ENCODE measurements at regions not wholly inside any gene's neighbourhood (a gene's known extent, or its start where the extent isn't known, plus 50 kb on each side); places are given as distances from the start of the nearest gene placed in this dataset.

DNA sequence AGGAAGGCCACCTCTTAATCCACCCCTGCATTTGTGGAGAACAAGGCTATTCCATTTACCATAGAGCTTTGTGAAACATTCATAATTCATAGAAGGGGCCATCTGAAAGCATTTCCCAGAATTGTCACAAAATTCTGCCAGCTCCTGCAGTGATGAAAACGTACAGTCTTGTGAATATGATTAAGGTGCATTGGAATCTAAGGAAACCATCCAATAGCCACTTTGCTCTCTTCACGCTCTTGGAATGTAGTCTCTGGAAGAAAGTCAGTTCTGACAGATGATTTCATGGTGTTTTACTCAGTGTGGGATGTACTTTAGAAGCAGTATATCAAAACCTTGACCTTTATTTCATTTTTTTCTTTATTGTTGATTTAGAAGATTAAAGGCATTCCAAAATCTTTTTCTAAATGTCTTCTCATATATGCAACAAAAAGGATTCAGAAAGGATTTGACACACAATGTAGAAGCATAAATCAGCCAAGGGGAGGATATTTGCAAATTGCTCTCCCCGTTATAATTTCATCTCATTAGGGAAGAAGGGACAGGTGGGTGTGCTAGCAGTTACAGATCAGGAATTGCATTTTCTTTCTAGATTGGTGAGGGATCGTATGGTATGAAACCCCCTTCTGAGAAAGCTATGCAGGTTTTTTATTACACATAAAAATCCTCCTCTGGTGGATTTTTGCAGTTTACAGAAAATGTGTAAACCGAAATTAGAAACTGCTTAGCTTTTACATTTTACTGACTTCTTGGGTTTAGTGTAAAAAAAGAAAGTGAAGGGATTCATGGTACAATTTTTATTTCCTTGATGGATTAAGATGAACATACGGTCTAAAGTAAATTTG, 390.2 kb downstream of the LRIG3 start:
- H3K9me3 Mint-ChIP-seq = no peaks in the 10 kb centered on the region
- H3K4me3 Mint-ChIP-seq = no peak overlapping the region
- H3K27me3 Mint-ChIP-seq (ENCODE audit: low read depth) = peaks cover 3% of the 10 kb centered on the region
- H3K27ac Mint-ChIP-seq = no peak overlapping the region
- H3K4me1 Mint-ChIP-seq (ENCODE audit: low read depth) = no peaks in the 10 kb centered on the region
- DNase-seq (ENCODE audit: low spot score) = no peak
- no peaks in the 10 kb centered on the region for H3K36me3 Mint-ChIP-seq (ENCODE audit: low read depth)

DNA sequence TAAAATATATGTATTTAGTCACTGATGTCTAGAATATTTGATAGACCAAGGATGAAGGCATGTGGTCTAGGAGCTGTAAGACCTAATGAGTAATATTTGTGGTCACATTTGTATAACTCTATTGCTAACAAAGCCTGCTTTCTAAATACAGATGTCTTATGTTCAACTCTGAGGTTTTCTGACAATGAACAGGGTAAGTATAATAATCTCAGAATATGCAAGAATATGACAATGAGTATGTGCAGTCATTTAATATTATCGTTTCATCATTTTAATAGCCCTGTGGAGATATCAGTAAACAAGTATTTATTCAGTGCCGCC, 389.6 kb downstream of the LRIG3 start:
- H3K36me3 Mint-ChIP-seq (ENCODE audit: low read depth) = no peaks in the 10 kb centered on the region
- no peaks in the 10 kb centered on the region for H3K9me3 Mint-ChIP-seq
- no peak for DNase-seq (ENCODE audit: low spot score)
- no peak overlapping the region for H3K4me3 Mint-ChIP-seq
- H3K27me3 Mint-ChIP-seq (ENCODE audit: low read depth) = peaks cover 3% of the 10 kb centered on the region
- no peaks in the 10 kb centered on the region for H3K4me1 Mint-ChIP-seq (ENCODE audit: low read depth)
- no peak overlapping the region for H3K27ac Mint-ChIP-seq

DNA sequence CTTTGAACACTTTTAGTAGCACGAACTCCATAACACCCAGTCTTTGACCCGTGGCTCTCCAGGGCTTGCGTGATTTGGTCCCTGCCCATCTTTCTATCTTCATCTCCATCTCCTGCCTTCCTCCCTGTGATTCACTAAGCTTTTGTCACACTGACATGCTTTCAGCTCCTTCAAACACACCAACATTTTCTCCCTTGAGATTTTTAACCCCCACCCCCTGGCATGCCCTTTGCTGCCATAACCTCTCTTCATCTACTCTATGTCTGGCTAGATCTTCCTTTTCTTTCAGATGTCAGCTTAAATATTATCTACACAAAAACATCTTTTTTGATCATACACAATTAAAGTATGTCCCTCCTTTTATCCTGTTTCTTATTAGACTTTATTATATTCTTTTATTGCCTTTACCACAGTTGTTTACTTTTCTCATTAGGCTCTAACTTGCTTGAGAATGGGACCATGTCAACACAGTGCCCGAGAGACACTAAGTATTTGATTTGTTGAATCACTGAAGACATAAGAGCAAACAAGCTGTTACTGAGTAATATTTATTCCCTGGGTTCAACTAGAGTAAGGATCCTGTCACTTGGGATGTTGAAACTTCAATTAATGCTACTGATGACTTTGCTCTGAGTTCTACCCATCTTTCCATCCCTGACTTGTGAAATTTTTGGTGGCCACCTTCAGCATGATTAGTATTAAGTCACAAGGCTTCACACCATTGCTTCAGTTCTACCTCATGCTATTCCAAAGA, 387.3 kb downstream of the LRIG3 start:
- Mint-ChIP-seq H3K4me3 (no peak overlapping the region), H3K4me1 (ENCODE audit: low read depth) (no peaks in the 10 kb centered on the region), H3K9me3 (no peaks in the 10 kb centered on the region), H3K36me3 (ENCODE audit: low read depth) (no peaks in the 10 kb centered on the region), H3K27ac (no peak overlapping the region), H3K27me3 (ENCODE audit: low read depth) (peaks cover 3% of the 10 kb centered on the region)
- DNase-seq (ENCODE audit: low spot score) = no peak

DNA sequence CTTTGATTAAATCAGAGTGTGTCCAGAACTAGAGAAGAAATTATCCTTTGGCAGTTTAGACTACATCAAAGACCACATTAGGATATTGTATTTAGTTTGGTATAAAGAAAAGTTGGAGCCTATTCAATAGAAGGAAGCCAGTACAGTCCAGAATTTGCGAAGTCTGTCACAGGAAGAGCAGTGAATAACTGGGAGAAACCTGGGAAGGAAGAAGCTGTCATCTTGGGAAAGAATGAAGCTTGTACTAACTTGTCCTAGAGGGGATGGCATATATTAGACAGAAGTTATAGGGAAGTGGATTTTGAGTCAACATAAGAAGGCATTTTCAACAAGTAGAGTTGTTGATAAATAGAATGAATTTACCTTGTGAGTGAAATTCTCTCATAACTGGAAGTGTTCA, 386.7 kb downstream of the LRIG3 start:
- DNase-seq (ENCODE audit: low spot score) = no peak
- H3K9me3 Mint-ChIP-seq = no peaks in the 10 kb centered on the region
- H3K27me3 Mint-ChIP-seq (ENCODE audit: low read depth) = peaks cover 3% of the 10 kb centered on the region
- H3K36me3 Mint-ChIP-seq (ENCODE audit: low read depth) = no peaks in the 10 kb centered on the region
- H3K27ac Mint-ChIP-seq = no peak overlapping the region
- H3K4me1 Mint-ChIP-seq (ENCODE audit: low read depth) = no peaks in the 10 kb centered on the region
- H3K4me3 Mint-ChIP-seq = no peak overlapping the region

DNA sequence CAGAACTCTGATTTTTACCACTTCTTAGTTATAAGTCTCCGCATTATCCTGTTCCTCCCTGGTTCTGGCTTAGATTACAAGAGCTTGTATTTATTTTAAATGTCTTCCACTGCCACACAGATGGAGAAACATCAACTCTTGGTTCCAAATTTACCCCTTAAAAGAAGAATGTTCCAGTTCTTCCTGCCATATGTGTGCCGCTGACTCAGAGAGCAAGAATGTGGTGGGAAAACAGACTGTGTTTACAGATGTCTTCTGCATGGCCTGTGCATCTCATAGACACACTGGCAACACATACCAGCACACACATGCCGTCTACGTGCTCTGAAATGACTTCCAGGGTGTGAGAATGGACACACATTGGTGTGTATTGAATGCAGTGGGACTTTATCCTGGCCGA, 383.0 kb downstream of the LRIG3 start:
- Mint-ChIP-seq H3K4me3 (no peak overlapping the region), H3K27me3 (ENCODE audit: low read depth) (no peaks in the 10 kb centered on the region), H3K27ac (no peak overlapping the region), H3K9me3 (no peaks in the 10 kb centered on the region), H3K36me3 (ENCODE audit: low read depth) (no peaks in the 10 kb centered on the region), H3K4me1 (ENCODE audit: low read depth) (no peaks in the 10 kb centered on the region)
- no peak for DNase-seq (ENCODE audit: low spot score)

DNA sequence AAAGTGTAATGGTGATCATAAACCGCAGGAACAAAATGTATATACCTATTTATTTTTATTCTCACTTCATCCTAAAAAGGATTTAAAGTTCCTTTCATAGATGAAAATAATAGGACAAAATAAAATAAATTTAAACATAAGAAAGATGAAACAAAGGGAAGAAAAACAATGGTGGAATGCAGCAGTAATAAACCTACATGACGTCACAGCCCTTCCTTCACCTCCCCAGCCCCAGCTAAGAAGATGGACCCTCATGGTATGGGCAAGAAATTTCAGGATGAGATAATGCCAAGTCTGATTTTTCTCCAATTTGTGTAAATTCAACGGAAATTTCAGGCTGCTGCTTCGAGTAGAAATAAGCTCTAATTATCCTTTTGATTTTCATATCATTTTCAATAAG, 381.0 kb downstream of the LRIG3 start:
- DNase-seq (ENCODE audit: low spot score) = no peak
- Mint-ChIP-seq H3K27ac (no peak overlapping the region), H3K4me3 (no peak overlapping the region), H3K9me3 (no peaks in the 10 kb centered on the region), H3K36me3 (ENCODE audit: low read depth) (no peaks in the 10 kb centered on the region), H3K4me1 (ENCODE audit: low read depth) (no peaks in the 10 kb centered on the region), H3K27me3 (ENCODE audit: low read depth) (no peaks in the 10 kb centered on the region)

DNA sequence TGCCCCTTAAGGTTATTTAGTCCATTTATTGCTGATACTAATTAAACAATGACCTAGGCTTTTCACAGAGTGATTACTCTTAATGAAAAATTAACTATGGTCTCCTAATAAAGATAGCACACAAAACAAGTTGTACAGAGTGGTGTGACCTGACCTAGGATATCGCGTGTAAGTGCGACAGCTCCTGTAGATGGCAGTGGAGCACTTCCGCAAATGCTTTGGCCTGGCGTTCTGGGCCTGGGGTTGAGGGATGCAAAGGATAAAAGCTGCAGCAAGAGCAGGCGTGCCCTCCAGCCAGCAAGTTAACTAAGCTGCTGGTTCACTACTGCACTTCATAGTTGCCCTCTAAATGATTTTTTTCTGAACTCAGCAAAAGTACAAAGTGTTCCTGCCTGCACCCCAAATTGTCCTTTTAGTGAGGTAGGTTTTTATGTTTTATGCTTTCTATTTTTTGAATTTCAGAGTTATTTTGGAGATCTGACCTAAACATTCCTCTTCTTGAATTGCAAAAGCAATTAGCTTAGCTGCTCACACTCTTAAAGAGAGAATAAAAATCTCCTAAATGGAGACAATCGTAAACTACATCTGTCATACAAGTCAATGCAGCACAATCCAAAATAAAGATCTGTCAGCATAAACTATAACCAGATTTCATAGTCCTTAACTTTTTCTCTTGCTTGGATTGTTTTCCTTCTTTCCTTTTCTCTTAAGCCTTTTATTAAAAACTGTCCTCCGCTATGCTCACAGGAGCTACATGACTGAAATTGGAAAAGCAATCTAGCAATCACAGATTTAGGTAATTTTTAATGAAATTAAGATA, 379.6 kb downstream of the LRIG3 start:
- H3K9me3 Mint-ChIP-seq = no peaks in the 10 kb centered on the region
- H3K4me1 Mint-ChIP-seq (ENCODE audit: low read depth) = no peaks in the 10 kb centered on the region
- DNase-seq (ENCODE audit: low spot score) = peak; percentile 15
- no peak overlapping the region for H3K27ac Mint-ChIP-seq
- no peaks in the 10 kb centered on the region for H3K36me3 Mint-ChIP-seq (ENCODE audit: low read depth)
- no peaks in the 10 kb centered on the region for H3K27me3 Mint-ChIP-seq (ENCODE audit: low read depth)
- no peak overlapping the region for H3K4me3 Mint-ChIP-seq

DNA sequence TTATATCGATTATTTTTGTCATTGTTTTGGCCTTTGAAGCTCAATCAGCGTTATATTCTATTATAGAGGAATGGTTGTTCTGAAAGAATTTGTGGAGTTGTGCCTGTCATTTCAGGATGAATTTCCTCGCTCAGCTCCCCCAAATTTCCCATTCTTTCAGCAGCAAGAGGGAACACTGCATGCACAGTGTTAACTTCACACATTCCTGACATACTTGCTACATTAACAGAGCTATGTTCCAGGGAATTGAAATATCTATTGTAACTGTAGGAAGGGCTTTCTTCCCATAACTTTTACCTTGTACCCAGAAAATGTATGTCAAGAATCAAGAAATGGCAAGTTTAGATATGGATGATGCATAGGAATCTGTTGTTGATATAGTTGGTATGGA, 379.0 kb downstream of the LRIG3 start:
- H3K9me3 Mint-ChIP-seq = no peaks in the 10 kb centered on the region
- H3K4me1 Mint-ChIP-seq (ENCODE audit: low read depth) = no peaks in the 10 kb centered on the region
- no peaks in the 10 kb centered on the region for H3K36me3 Mint-ChIP-seq (ENCODE audit: low read depth)
- H3K27ac Mint-ChIP-seq = no peak overlapping the region
- DNase-seq (ENCODE audit: low spot score) = no peak
- H3K4me3 Mint-ChIP-seq = no peak overlapping the region
- H3K27me3 Mint-ChIP-seq (ENCODE audit: low read depth) = no peaks in the 10 kb centered on the region

DNA sequence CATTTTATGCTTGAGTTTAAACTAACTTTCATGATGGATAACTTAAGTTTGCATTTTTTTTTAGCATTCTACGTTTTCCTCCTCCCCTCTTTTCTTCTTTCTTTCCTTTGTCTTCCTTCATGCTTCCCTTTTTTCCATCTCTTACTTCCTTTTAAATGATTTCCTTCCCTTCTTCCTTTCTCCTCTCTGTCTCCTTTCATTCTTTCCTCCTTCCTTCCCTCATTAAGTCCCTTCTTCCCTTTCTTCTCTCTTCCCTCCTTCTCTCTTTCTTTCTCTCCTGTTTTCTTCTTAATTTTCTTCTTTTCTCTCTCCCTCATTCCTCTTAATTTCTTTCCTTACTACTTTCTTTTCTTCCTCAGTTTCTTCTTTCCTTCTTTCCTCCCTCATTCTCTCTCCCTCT, 376.0 kb downstream of the LRIG3 start:
- Mint-ChIP-seq H3K9me3 (no peaks in the 10 kb centered on the region), H3K27ac (no peak overlapping the region), H3K36me3 (ENCODE audit: low read depth) (no peaks in the 10 kb centered on the region), H3K4me1 (ENCODE audit: low read depth) (no peaks in the 10 kb centered on the region), H3K27me3 (ENCODE audit: low read depth) (no peaks in the 10 kb centered on the region), H3K4me3 (no peak overlapping the region)
- DNase-seq (ENCODE audit: low spot score) = no peak

DNA sequence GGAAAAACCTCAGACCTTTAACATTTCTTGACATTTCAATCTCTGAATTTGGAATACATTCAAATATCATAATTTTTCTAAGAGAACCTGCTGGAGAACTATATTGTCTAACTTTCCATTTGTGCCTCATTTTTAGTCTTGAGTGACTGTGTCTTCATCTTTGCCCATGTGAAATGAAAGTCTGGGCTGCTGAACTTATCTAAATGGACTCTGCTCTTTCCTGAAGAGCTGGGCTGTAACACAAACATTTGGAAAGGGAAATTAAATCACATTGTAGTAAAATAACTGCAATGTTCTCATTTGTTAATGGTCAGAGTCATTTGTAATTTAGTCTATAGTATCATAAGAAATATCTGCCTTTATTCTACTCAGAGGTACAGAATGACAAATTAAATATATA, 373.1 kb downstream of the LRIG3 start:
- Mint-ChIP-seq H3K27ac (no peak overlapping the region), H3K9me3 (no peaks in the 10 kb centered on the region), H3K36me3 (ENCODE audit: low read depth) (no peaks in the 10 kb centered on the region), H3K4me3 (no peak overlapping the region), H3K4me1 (ENCODE audit: low read depth) (no peaks in the 10 kb centered on the region), H3K27me3 (ENCODE audit: low read depth) (no peaks in the 10 kb centered on the region)
- no peak for DNase-seq (ENCODE audit: low spot score)

DNA sequence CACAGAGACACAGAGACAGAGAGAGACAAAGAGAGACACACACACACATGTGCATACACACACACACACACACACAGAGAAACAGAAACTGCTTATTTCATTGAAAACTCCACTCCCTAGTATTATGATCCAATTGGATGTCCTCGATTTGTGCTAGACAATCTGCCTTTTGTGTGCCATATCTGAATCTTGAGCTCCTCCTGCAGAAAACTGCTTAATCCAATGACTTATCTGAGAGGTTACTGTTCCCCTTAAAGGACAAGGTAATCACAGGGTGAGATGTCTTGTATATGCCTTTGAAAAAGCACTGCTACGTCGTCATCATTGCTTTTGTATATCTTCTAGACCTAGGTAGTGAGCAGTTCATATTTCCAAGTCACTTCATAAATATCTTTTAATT, 371.5 kb downstream of the LRIG3 start:
- peaks cover 2% of the 10 kb centered on the region for H3K27me3 Mint-ChIP-seq (ENCODE audit: low read depth)
- H3K4me1 Mint-ChIP-seq (ENCODE audit: low read depth) = no peaks in the 10 kb centered on the region
- H3K36me3 Mint-ChIP-seq (ENCODE audit: low read depth) = no peaks in the 10 kb centered on the region
- H3K4me3 Mint-ChIP-seq = no peak overlapping the region
- H3K27ac Mint-ChIP-seq = no peak overlapping the region
- no peaks in the 10 kb centered on the region for H3K9me3 Mint-ChIP-seq
- no peak for DNase-seq (ENCODE audit: low spot score)

DNA sequence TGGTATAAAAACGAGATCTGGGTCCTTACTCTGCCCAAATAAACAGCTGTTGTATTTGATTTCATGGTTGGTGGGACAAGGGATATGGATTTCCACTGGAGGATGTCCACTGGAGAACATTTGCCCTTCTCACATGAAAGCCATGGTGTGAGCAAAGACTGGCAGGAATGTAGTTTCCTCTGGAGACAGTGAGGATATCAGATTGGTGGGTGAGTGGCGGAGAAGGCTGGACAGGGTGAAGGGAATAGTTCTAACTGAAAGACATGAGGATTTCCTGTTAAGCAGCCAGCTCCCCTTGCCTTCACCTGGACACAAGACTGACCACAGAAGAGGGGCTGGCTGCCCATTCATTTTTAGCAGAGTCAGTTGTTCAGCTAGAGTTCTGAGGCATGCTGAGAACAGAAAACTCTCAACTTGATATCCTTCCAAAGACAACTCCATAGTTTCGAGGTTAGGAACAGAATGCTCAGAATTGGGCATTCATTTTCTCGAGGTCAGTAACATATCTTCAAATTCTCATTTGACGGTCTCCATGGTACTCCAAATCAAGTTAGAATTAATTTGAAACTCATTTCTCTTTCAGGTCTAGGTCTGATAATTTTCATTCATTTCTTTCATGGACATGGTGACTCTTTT, 365.7 kb downstream of the LRIG3 start:
- no peaks in the 10 kb centered on the region for H3K9me3 Mint-ChIP-seq
- no peaks in the 10 kb centered on the region for H3K4me1 Mint-ChIP-seq (ENCODE audit: low read depth)
- no peak overlapping the region for H3K4me3 Mint-ChIP-seq
- H3K27ac Mint-ChIP-seq = no peak overlapping the region
- peaks cover 2% of the 10 kb centered on the region for H3K27me3 Mint-ChIP-seq (ENCODE audit: low read depth)
- no peak for DNase-seq (ENCODE audit: low spot score)
- no peaks in the 10 kb centered on the region for H3K36me3 Mint-ChIP-seq (ENCODE audit: low read depth)

DNA sequence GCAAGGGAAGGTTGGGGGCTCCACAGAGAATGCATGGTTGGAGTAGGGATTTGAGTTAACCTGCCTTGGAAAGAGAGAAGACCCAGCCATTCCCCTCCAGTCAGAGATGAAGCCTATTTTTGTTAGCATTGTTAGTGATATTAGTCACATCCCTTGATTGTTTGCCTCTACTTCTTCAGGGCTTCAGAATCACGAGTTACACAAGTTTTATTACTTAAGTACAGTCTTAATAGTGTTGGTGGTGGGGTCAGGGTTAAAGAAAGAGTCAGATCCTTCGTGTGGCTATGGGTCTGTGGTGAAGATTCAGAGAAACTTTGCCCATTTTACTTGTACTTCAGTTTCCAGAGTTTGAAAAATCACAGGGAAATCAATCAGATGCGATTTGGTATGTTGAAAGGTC, 363.1 kb downstream of the LRIG3 start:
- Mint-ChIP-seq H3K27me3 (ENCODE audit: low read depth) (peaks cover 2% of the 10 kb centered on the region), H3K36me3 (ENCODE audit: low read depth) (no peaks in the 10 kb centered on the region)

DNA sequence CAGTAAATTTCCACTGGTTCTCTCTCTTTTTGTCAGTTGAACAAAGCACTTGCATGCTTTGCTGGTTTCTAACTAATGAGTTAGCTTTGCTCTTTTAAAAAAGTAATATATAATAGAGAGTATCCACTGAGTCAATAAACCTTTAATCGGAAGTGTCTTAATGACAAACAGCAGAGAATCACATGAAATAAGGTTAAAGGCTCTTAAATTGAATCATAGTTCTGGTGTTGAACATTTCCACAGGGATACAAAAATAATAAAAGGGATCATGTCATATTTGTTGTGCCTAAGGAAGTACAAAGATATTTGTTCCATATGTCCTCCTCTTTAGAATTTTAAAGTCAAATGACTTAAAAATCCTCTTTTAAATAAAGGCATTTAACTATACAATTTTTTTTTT, 362.6 kb downstream of the LRIG3 start:
- DNase-seq (ENCODE audit: low spot score) = no peak
- Mint-ChIP-seq H3K27me3 (ENCODE audit: low read depth) (peaks cover 2% of the 10 kb centered on the region), H3K9me3 (no peaks in the 10 kb centered on the region), H3K27ac (no peak overlapping the region), H3K36me3 (ENCODE audit: low read depth) (no peaks in the 10 kb centered on the region), H3K4me1 (ENCODE audit: low read depth) (no peaks in the 10 kb centered on the region), H3K4me3 (no peak overlapping the region)

More for the DNA sequence above, 363.1 kb downstream of the LRIG3 start:
- H3K4me3 Mint-ChIP-seq = no peak overlapping the region
- no peaks in the 10 kb centered on the region for H3K4me1 Mint-ChIP-seq (ENCODE audit: low read depth)
- H3K27ac Mint-ChIP-seq = no peak overlapping the region
- no peak for DNase-seq (ENCODE audit: low spot score)
- no peaks in the 10 kb centered on the region for H3K9me3 Mint-ChIP-seq

Measured in T-helper 2 cell treated with Interferon-gamma antibody and Interleukin-4, amounts not matched to agents 5 μg/mL and 100 μg/mL, for 36 hours (primary cell).